Hepatocyte (in vitro differentiated cells): ENCODE measurements at regions not wholly inside any gene's neighbourhood (a gene's known extent, or its start where the extent isn't known, plus 50 kb on each side); places are given as distances from the start of the nearest gene placed in this dataset.

Experiments
- DNase-seq: peaks from one replicate; pipeline ENCODE4 v3.0.0-alpha.2; 2016; ENCODE audit warnings: low spot score
- H2AFZ ChIP-seq: fragments of 200-600 bp; sonication (generic); 2 replicates; pipeline ENCODE4 v1.6.0; 2016; ENCODE audit warnings: antibody characterized with exemption, mild to moderate bottlenecking
- H3K27ac ChIP-seq: fragments of 200-600 bp; sonication (generic); 2 replicates; pipeline ENCODE4 v1.5.1; 2016; ENCODE audit warnings: mild to moderate bottlenecking
- H3K27me3 ChIP-seq: fragments of 200-600 bp; sonication (generic); 2 replicates; pipeline ENCODE4 v1.6.1; 2016
- H3K36me3 ChIP-seq: fragments of 200-600 bp; sonication (generic); replicated peaks from 2 replicates; pipeline ENCODE4 v1.5.1; 2016; ENCODE audit warnings: low read depth; ENCODE audit not compliant: insufficient read depth
- H3K4me1 ChIP-seq: fragments of 200-600 bp; sonication (generic); 2 replicates; pipeline ENCODE4 v1.5.1; 2016; ENCODE audit warnings: mild to moderate bottlenecking, moderate library complexity; ENCODE audit not compliant: insufficient read depth
- H3K4me2 ChIP-seq: fragments of 200-600 bp; sonication (generic); 2 replicates; pipeline ENCODE4 v1.6.0; 2016
- H3K4me3 ChIP-seq: fragments of 200-600 bp; sonication (generic); 2 replicates; pipeline ENCODE4 v1.5.1; 2016; ENCODE audit warnings: mild to moderate bottlenecking
- H3K79me2 ChIP-seq: fragments of 200-600 bp; sonication (generic); 2 replicates; pipeline ENCODE4 v1.6.0; 2017; ENCODE audit warnings: mild to moderate bottlenecking
- H3K9me2 ChIP-seq: fragments of 200-600 bp; sonication (generic); replicated peaks from 2 replicates; pipeline ENCODE4 v1.6.0; 2017; ENCODE audit warnings: mild to moderate bottlenecking; ENCODE audit not compliant: insufficient read depth
- H3K9me3 ChIP-seq: fragments of 200-600 bp; sonication (generic); 2 replicates; pipeline ENCODE4 v1.5.1; 2016; ENCODE audit warnings: low read depth, mild to moderate bottlenecking
- H4K20me1 ChIP-seq: fragments of 200-600 bp; sonication (generic); 2 replicates; pipeline ENCODE4 v1.6.0; 2016; ENCODE audit warnings: mild to moderate bottlenecking; ENCODE audit not compliant: insufficient read depth, poor library complexity, severe bottlenecking
- EZH2 ChIP-seq: fragments of 200-600 bp; sonication (generic); IDR thresholded peaks from 2 replicates; pipeline ENCODE4 v1.6.1; 2016; ENCODE audit warnings: antibody characterized with exemption, mild to moderate bottlenecking, borderline replicate concordance
- EZH2phosphoT487 ChIP-seq: fragments of 200-600 bp; sonication (generic); IDR thresholded peaks from one replicate; pipeline ENCODE4 v1.6.1; 2018; ENCODE audit warnings: antibody characterized with exemption, mild to moderate bottlenecking, low read depth, moderate library complexity; ENCODE audit not compliant: unreplicated experiment, severe bottlenecking
- WGBS: methylation state at CpG from one replicate; pipeline ENCODE4 v1.1.6; 2016; ENCODE audit warnings: low lambda C conversion rate; ENCODE audit errors: missing lambda C conversion rate; 5-methylcytosine and 5-hydroxymethylcytosine counted together
- TF ChIP-seq, protein P1 (sequence below): fragments of 200-600 bp; sonication (generic); IDR thresholded peaks from 2 replicates; pipeline ENCODE4 v1.5.1; 2016; ENCODE audit warnings: antibody characterized with exemption, mild to moderate bottlenecking; ENCODE audit not compliant: poor library complexity

DNA sequence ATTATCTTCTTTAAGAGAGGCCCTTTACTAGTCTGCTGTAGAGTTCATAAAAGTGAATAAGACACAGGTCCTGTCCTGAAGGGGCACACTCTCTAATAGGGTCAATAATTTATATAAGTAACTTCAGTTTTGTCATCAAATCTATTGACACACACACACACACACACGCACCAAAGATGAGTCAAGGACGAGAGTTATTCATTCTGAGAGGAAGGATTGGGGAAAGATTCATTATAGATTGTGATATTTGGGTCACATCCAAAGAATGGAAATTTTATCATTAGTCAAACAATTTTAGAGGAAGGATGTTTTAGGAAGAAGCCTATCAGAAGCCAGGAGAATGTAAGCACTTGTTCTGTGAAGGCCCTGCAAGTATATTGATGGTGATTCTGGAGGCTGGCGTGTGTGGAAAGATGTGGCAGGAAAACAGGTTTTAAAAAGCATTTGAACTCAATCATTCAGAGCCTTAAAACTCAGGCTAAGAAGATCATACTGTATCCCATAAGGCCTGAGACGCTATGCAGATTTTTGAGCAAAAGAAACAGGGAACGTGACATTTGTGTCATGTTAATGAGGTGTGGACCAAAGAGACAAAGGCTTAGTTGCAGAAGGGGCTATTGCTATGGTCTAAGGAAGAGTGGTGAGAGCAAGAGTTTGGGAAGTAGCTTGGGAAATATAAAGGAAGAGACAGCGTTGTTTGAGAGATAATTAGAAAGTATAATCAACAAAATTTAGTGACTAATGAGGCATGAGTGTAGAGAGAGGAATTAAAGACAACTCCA, 161.4 kb upstream of the PREP start:
- no peaks in the 10 kb centered on the region for H3K27me3 ChIP-seq
- 92% methylated on average over 6 of the region's 6 CpGs for WGBS
- H3K4me1 ChIP-seq: peaks cover 11% of the 10 kb centered on the region
- no peaks in the 10 kb centered on the region for H3K9me3 ChIP-seq
- no peaks in the 10 kb centered on the region for H3K79me2 ChIP-seq
- no peak for TF ChIP-seq EZH2
- no peak for TF ChIP-seq EZH2phosphoT487
- TF ChIP-seq, protein P1, sequence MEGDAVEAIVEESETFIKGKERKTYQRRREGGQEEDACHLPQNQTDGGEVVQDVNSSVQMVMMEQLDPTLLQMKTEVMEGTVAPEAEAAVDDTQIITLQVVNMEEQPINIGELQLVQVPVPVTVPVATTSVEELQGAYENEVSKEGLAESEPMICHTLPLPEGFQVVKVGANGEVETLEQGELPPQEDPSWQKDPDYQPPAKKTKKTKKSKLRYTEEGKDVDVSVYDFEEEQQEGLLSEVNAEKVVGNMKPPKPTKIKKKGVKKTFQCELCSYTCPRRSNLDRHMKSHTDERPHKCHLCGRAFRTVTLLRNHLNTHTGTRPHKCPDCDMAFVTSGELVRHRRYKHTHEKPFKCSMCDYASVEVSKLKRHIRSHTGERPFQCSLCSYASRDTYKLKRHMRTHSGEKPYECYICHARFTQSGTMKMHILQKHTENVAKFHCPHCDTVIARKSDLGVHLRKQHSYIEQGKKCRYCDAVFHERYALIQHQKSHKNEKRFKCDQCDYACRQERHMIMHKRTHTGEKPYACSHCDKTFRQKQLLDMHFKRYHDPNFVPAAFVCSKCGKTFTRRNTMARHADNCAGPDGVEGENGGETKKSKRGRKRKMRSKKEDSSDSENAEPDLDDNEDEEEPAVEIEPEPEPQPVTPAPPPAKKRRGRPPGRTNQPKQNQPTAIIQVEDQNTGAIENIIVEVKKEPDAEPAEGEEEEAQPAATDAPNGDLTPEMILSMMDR: no peak
- no peak overlapping the region for H2AFZ ChIP-seq
- no peak overlapping the region for H3K4me3 ChIP-seq
- no peak overlapping the region for H3K27ac ChIP-seq
- no peaks in the 10 kb centered on the region for H4K20me1 ChIP-seq
- no peaks in the 10 kb centered on the region for H3K36me3 ChIP-seq
- no peaks in the 10 kb centered on the region for H3K9me2 ChIP-seq
- no peak for DNase-seq
- no peak overlapping the region for H3K4me2 ChIP-seq

DNA sequence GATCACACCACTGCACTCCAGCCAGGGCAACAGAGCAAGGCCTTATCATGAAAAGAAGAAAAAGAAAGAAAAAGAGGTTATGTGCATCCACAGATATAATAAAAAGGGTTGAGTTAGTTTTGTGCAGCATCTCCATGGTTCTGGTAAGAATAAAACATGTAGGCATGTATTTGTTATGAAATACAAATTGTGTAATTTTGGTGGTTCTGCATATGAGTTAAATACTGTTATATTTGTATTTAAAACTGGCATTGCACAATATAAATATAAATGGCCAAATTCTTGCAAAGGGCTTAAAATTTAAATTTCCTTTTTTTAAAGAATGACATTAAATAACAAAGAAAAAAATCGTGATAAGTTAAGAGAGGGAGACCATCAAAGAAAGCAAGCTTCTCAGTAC, 159.1 kb upstream of the PREP start:
- no peaks in the 10 kb centered on the region for H3K4me1 ChIP-seq
- H3K27me3 ChIP-seq: no peaks in the 10 kb centered on the region
- H4K20me1 ChIP-seq: no peaks in the 10 kb centered on the region
- no peak for DNase-seq
- H3K9me3 ChIP-seq: peaks cover under 1% of the 10 kb centered on the region
- WGBS: 78% methylated on average over 1 of the region's 1 CpG
- no peaks in the 10 kb centered on the region for H3K9me2 ChIP-seq
- H3K4me3 ChIP-seq: no peak overlapping the region
- H3K36me3 ChIP-seq: no peaks in the 10 kb centered on the region
- H2AFZ ChIP-seq: no peak overlapping the region
- TF ChIP-seq EZH2phosphoT487: no peak
- TF ChIP-seq, protein P1: no peak
- no peaks in the 10 kb centered on the region for H3K79me2 ChIP-seq
- no peak overlapping the region for H3K4me2 ChIP-seq
- no peak overlapping the region for H3K27ac ChIP-seq

DNA sequence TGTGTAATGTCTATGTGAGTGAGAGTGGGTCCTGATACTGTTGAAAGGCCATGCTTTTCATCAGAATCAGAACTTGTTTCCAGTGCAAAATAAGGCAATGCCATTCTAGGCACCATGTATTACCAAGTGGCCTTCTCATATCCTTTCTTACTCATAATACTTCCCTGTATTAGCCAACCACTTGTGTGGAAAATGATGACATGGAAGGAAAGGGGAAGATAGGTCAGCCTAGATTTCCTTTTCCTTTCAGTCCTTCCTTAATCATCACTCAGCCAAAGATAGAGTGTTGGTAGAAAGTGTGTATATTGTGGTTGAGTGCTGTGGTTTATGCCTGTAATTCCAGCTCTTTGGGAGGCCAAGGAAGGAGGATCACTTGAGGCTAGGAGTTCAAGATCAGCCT, 158.6 kb upstream of the PREP start:
- no peak overlapping the region for H3K27ac ChIP-seq
- no peaks in the 10 kb centered on the region for H3K79me2 ChIP-seq
- no peak overlapping the region for H3K4me2 ChIP-seq
- no peak overlapping the region for H2AFZ ChIP-seq
- no peaks in the 10 kb centered on the region for H3K27me3 ChIP-seq
- no peaks in the 10 kb centered on the region for H3K9me2 ChIP-seq
- H3K9me3 ChIP-seq: peaks cover 4% of the 10 kb centered on the region
- TF ChIP-seq EZH2phosphoT487 (no peak), EZH2 (no peak)
- no peaks in the 10 kb centered on the region for H3K36me3 ChIP-seq
- no peak overlapping the region for H3K4me3 ChIP-seq
- no peaks in the 10 kb centered on the region for H4K20me1 ChIP-seq
- no peak for DNase-seq
- no peaks in the 10 kb centered on the region for H3K4me1 ChIP-seq

DNA sequence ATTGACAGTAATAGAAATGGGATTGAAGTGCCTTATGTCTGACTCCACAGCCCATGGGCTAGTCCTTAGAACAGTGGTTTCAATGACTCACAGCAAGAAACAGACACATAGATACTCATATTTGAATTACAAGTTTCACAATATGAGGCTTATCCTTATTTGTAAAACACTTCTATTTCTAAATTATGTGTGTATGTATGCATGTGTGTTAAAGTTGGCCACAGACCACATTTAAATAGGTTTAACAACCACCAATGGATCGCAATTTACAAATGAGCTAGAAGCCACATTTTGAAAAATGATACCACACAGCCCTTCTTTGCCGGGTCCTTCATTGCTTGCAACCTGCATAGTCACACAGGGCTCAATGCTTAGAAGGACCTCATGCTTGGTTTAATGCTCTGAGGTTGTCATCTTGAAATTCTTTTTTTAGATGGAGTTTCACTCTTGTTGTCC, 157.8 kb upstream of the PREP start:
- Histone ChIP-seq H3K27me3 (no peaks in the 10 kb centered on the region), H2AFZ (no peak overlapping the region), H3K9me2 (no peaks in the 10 kb centered on the region), H3K4me3 (no peak overlapping the region), H4K20me1 (no peaks in the 10 kb centered on the region), H3K36me3 (no peaks in the 10 kb centered on the region), H3K9me3 (peaks cover 4% of the 10 kb centered on the region), H3K4me1 (no peaks in the 10 kb centered on the region), H3K27ac (no peak overlapping the region), H3K79me2 (no peaks in the 10 kb centered on the region), H3K4me2 (no peak overlapping the region)
- TF ChIP-seq, protein P1: no peak
- TF ChIP-seq EZH2: no peak
- no peak for TF ChIP-seq EZH2phosphoT487
- WGBS: 93% methylated on average over 2 of the region's 2 CpGs
- no peak for DNase-seq
